GM23338 (cell line): ENCODE measurements at regions not wholly inside any gene's neighbourhood (a gene's known extent, or its start where the extent isn't known, plus 50 kb on each side); places are given as distances from the start of the nearest gene placed in this dataset.

Source experiments
- CTCF ChIP-seq, 2 experiments: fragments of 200-600 bp in 1 of 2; sonication (generic) in 1 of 2; conservative IDR thresholded peaks; 2 replicates each; pipeline versions ENCODE4 v1.5.1 to v1.6.1; 2016 to 2017; ENCODE audit warnings: antibody characterized with exemption in 2 of 2, low read depth in 2 of 2, mild to moderate bottlenecking in 2 of 2, moderate library complexity in 1 of 2
- EZH2 ChIP-seq: fragments of 200-600 bp; sonication (generic); IDR thresholded peaks from one replicate; pipeline ENCODE4 v1.8.0; 2017; ENCODE audit warnings: antibody characterized with exemption, mild to moderate bottlenecking, low read depth; ENCODE audit not compliant: unreplicated experiment
- POLR2AphosphoS5 ChIP-seq: IDR thresholded peaks from 2 replicates; pipeline ENCODE4 v1.6.1; 2016; ENCODE audit warnings: antibody characterized with exemption, low read depth
- REST ChIP-seq: IDR thresholded peaks from one replicate; pipeline ENCODE4 v1.6.1; 2018; ENCODE audit warnings: antibody characterized with exemption; ENCODE audit not compliant: unreplicated experiment

GRCh38 chr2:55743583-55743982 is 49.9 kb upstream of the PNPT1 start:
- no peak for TF ChIP-seq CTCF (conservative IDR thresholded peaks at IDR 0.05; ENCODE audit: low read depth in 2 of 2)
- no peak for TF ChIP-seq POLR2AphosphoS5
- TF ChIP-seq EZH2 = no peak
- TF ChIP-seq REST = no peak
